B cell (primary cell): ENCODE measurements at regions not wholly inside any gene's neighbourhood (a gene's known extent, or its start where the extent isn't known, plus 50 kb on each side); places are given as distances from the start of the nearest gene placed in this dataset.

Experiments
- ATAC-seq: fragments of 200-7000 bp; cut with Tn5 transposase; one replicate; pipeline ENCODE4 v1.10.0; 2021; ENCODE audit warnings: low read depth, mild to moderate bottlenecking, moderate number of reproducible peaks, moderate library complexity
- CTCF ChIA-PET: fragments of 350-600 bp; sonication (Branson Sonifier 250); formaldehyde crosslinking; loops from one replicate; lab custom pipeline; 2021; ENCODE audit warnings: antibody characterized with exemption, inconsistent platforms; lab: Charles Lee
- POLR2A ChIA-PET: fragments of 350-600 bp; sonication (Branson Sonifier 250); formaldehyde crosslinking; loops from one replicate; lab custom pipeline; 2021; ENCODE audit warnings: antibody characterized with exemption; lab: Charles Lee
- DNase-seq: peaks from one replicate; pipeline ENCODE4 v3.0.0; 2013
- H2AFZ ChIP-seq: 2 replicates; pipeline ENCODE4 v1.6.1; 2012; ENCODE audit warnings: mild to moderate bottlenecking, low read depth, low read length; ENCODE audit not compliant: insufficient read depth, poor library complexity, severe bottlenecking
- H3K27ac ChIP-seq, 2 donors: 1 replicate in 1 of 2; 2 replicates in 1 of 2; pipeline ENCODE4 v1.5.1; 2012 to 2013; ENCODE audit warnings: low read length in 2 of 2, mild to moderate bottlenecking in 2 of 2, moderate library complexity in 1 of 2
- H3K27me3 ChIP-seq, 4 experiments: fragments of 200-600 bp in 1 of 4; sonication (generic) in 1 of 4; replicated peaks in 1 of 4; 1 replicate in 2 of 4; 2 replicates in 2 of 4; pipeline versions ENCODE4 v1.6.1 to v1.7.0; 2013 to 2016; ENCODE audit warnings: low read length in 3 of 4, mild to moderate bottlenecking in 2 of 4, mixed read lengths in 1 of 4, moderate library complexity in 1 of 4; ENCODE audit not compliant: insufficient read depth in 4 of 4, control insufficient read depth in 3 of 4; ENCODE audit errors: control extremely low read depth in 1 of 4
- H3K36me3 ChIP-seq, 2 experiments: replicated peaks in 1 of 2; 1 replicate in 1 of 2; 2 replicates in 1 of 2; pipeline versions ENCODE4 v1.6.1 to v1.7.1; 2013; ENCODE audit warnings: low read length in 1 of 2; ENCODE audit not compliant: insufficient read depth in 2 of 2, control insufficient read depth in 1 of 2; ENCODE audit errors: control extremely low read depth in 1 of 2, extremely low read depth in 1 of 2
- H3K4me1 ChIP-seq, 2 donors: fragments of 200-600 bp in 1 of 2; sonication (generic) in 1 of 2; 1 replicate in 1 of 2; 2 replicates in 1 of 2; pipeline versions ENCODE4 v1.5.1 to v1.6.1; 2013 to 2017; ENCODE audit warnings: low read length in 2 of 2; ENCODE audit not compliant: control insufficient read depth in 2 of 2, insufficient read depth in 2 of 2
- H3K4me2 ChIP-seq: replicated peaks from 2 replicates; pipeline ENCODE3; 2012; ENCODE audit warnings: mild to moderate bottlenecking, low read depth, low read length; ENCODE audit not compliant: poor library complexity, severe bottlenecking
- H3K4me3 ChIP-seq, 5 experiments: fragments of 200-600 bp in 1 of 5; sonication (generic) in 1 of 5; 1 replicate in 3 of 5; 2 replicates in 2 of 5; pipeline versions ENCODE4 v1.5.1 to v1.7.0; 2011 to 2016; ENCODE audit warnings: low read length in 4 of 5, mild to moderate bottlenecking in 4 of 5, low read depth in 2 of 5, control low read depth in 1 of 5, moderate library complexity in 1 of 5; ENCODE audit not compliant: insufficient read depth in 1 of 5; ENCODE audit errors: control extremely low read depth in 1 of 5, extremely low read depth in 1 of 5
- H3K79me2 ChIP-seq: fragments of 200-600 bp; sonication (generic); one replicate; pipeline ENCODE4 v1.6.0; 2016; ENCODE audit warnings: low read length; ENCODE audit not compliant: control insufficient read depth, insufficient read depth
- H3K9ac ChIP-seq: fragments of 200-600 bp; sonication (generic); 2 replicates; pipeline ENCODE4 v1.6.1; 2017; ENCODE audit warnings: mild to moderate bottlenecking, low read length, moderate library complexity
- H3K9me3 ChIP-seq, 3 donors: one replicate each; pipeline versions ENCODE4 v1.6.1 to v1.7.1; 2013; ENCODE audit warnings: low read length in 2 of 3; ENCODE audit not compliant: control insufficient read depth in 2 of 3, insufficient read depth in 1 of 3; ENCODE audit errors: control extremely low read depth in 1 of 3
- H4K20me1 ChIP-seq: 2 replicates; pipeline ENCODE4 v1.6.0; 2012; ENCODE audit warnings: mild to moderate bottlenecking, low read length; ENCODE audit not compliant: insufficient read depth, control insufficient read depth, poor library complexity, severe bottlenecking
- H3K27ac Mint-ChIP-seq: one replicate; pipeline ENCODE4 v1.8.0; 2021; ENCODE audit warnings: mixed read lengths
- H3K27me3 Mint-ChIP-seq: one replicate; pipeline ENCODE4 v1.8.0; 2021; ENCODE audit warnings: mixed read lengths
- H3K4me1 Mint-ChIP-seq: one replicate; pipeline ENCODE4 v1.8.0; 2021; ENCODE audit warnings: mixed read lengths
- H3K4me3 Mint-ChIP-seq: one replicate; pipeline ENCODE4 v1.8.0; 2021; ENCODE audit warnings: mixed read lengths
- H3K9me3 Mint-ChIP-seq: one replicate; pipeline ENCODE4 v1.8.0; 2022; ENCODE audit warnings: mixed read lengths; ENCODE audit not compliant: insufficient read depth
- EZH2 ChIP-seq: IDR thresholded peaks from 2 replicates; pipeline ENCODE4 v1.6.1; 2012; ENCODE audit warnings: borderline replicate concordance, low read depth, mild to moderate bottlenecking, moderate library complexity, low read length; ENCODE audit not compliant: insufficient read depth, poor library complexity, severe bottlenecking
- WGBS: methylation state at CpG from one replicate; pipeline ENCODE4 v1.1.5; 2013; ENCODE audit warnings: missing lambda C conversion rate; ENCODE audit not compliant: insufficient coverage; 5-methylcytosine and 5-hydroxymethylcytosine counted together
- intact Hi-C: fragments of 100-400 bp; cut with micrococcal nuclease; formaldehyde crosslinking; loops from one replicate; pipeline ENCODE4 v1.10.0; 2022
- TF ChIP-seq, protein P1 (sequence below): fragments of 200-600 bp; IDR thresholded peaks from one replicate; pipeline ENCODE4 v1.8.0; 2022; ENCODE audit warnings: antibody characterized with exemption, mild to moderate bottlenecking

GRCh38 chr1:8203056-8203455 is 114.9 kb upstream of the SLC45A1 start:
- no peak overlapping the region for H3K4me2 ChIP-seq

DNA sequence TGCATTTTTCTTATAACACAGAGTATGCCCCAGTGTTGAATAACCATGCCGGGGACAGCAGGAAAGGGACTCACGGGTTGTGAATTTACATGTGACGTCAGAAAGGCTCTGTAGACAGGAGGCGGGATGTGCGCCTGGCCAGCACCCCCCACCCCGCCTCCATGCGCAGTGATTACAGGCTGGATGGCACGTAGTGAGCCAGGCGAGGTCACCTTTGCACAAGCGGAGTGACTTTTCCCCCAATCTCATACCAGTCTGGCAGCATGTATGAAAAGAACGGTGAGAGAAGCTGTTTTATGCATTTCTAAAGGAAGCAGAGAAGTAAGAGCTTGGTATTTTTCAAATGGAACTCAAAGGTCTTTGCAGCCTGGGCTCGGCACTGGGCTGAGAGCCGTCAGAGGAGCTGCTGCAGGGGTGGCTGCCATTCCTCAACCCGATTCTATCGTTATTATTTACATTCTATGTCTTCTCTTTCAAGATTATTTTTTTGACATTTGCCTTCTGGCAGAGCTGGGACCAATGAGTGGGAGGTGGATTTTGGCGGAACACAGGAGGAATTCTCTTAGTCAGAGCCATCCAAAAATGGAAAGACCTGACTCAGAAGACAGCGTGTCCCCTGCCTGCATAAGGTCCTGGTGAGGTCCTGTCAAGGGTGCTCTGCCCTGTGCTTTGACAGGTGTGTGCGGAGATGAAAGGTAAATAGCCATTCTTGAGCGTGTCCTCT is 115.6 kb upstream of the SLC45A1 start:
- intact Hi-C loops = no loop called here
- Histone ChIP-seq H3K27ac (no peak overlapping the region), H2AFZ (no peak overlapping the region), H3K4me3 (no peak overlapping the region), H3K4me1 (no peaks in the 10 kb centered on the region), H4K20me1 (no peaks in the 10 kb centered on the region), H3K79me2 (no peaks in the 10 kb centered on the region), H3K9ac (no peak overlapping the region), H3K36me3 (no peaks in the 10 kb centered on the region), H3K4me2 (no peak overlapping the region), H3K27me3 (no peaks in the 10 kb centered on the region), H3K9me3 (no peaks in the 10 kb centered on the region)
- CTCF ChIA-PET = no interaction called here
- Mint-ChIP-seq H3K9me3 (no peaks in the 10 kb centered on the region), H3K27ac (no peak overlapping the region), H3K4me3 (no peak overlapping the region), H3K4me1 (no peaks in the 10 kb centered on the region), H3K27me3 (peaks cover 10% of the 10 kb centered on the region)
- POLR2A ChIA-PET = no interaction called here
- no peak for TF ChIP-seq EZH2
- TF ChIP-seq, protein P1, sequence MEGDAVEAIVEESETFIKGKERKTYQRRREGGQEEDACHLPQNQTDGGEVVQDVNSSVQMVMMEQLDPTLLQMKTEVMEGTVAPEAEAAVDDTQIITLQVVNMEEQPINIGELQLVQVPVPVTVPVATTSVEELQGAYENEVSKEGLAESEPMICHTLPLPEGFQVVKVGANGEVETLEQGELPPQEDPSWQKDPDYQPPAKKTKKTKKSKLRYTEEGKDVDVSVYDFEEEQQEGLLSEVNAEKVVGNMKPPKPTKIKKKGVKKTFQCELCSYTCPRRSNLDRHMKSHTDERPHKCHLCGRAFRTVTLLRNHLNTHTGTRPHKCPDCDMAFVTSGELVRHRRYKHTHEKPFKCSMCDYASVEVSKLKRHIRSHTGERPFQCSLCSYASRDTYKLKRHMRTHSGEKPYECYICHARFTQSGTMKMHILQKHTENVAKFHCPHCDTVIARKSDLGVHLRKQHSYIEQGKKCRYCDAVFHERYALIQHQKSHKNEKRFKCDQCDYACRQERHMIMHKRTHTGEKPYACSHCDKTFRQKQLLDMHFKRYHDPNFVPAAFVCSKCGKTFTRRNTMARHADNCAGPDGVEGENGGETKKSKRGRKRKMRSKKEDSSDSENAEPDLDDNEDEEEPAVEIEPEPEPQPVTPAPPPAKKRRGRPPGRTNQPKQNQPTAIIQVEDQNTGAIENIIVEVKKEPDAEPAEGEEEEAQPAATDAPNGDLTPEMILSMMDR = no peak
- ATAC-seq (no peak), DNase-seq (no peak)
- 87% methylated on average over 11 of the region's 19 CpGs for WGBS

More at GRCh38 chr1:8203056-8203455, 114.9 kb upstream of the SLC45A1 start:
- H3K4me3 Mint-ChIP-seq = no peak overlapping the region
- H3K27me3 Mint-ChIP-seq = peaks cover 10% of the 10 kb centered on the region
- H3K9me3 Mint-ChIP-seq = no peaks in the 10 kb centered on the region
- Histone ChIP-seq H3K27me3 (no peaks in the 10 kb centered on the region), H3K27ac (no peak overlapping the region), H3K4me3 (no peak overlapping the region), H3K4me1 (no peaks in the 10 kb centered on the region), H3K9me3 (no peaks in the 10 kb centered on the region), H3K79me2 (no peaks in the 10 kb centered on the region), H2AFZ (no peak overlapping the region), H4K20me1 (no peaks in the 10 kb centered on the region), H3K36me3 (no peaks in the 10 kb centered on the region), H3K9ac (no peak overlapping the region)
- H3K27ac Mint-ChIP-seq = no peak overlapping the region
- TF ChIP-seq EZH2 = no peak
- TF ChIP-seq, protein P1 = no peak
- DNase-seq (no peak), ATAC-seq (no peak)
- H3K4me1 Mint-ChIP-seq = no peaks in the 10 kb centered on the region
- CTCF ChIA-PET = no interaction called here
- intact Hi-C loops = no loop called here
- WGBS = 93% methylated on average over 9 of the region's 9 CpGs
- POLR2A ChIA-PET = no interaction called here
